ENCODE measurements at regions not wholly inside any gene's neighbourhood (a gene's known extent, or its start where the extent isn't known, plus 50 kb on each side); places are given as distances from the start of the nearest gene placed in this dataset.

DNA sequence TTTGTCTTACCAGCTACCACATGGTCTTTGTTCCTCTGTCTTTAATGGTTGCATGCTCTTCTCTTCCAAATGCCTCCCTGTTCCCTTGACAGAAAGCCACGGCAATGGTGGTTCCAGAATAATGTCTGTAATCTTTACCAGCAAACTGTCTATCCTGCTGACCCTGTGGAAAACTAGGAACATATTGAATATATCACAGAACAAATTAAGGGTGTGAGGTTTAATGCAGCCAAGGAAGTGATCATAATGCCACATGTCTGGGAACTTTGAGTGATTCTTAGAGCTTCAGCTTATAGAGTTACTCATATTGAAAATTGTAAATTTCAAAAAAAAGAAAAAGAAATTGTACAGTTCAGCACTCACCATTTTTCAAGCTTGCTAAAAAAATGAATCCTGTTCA lies 282.9 kb upstream of the RARB start (continued):
- TF ChIP-seq JUN (IDR thresholded peaks at IDR 0.05; ENCODE audit: low read depth, low read length) (no peak), HDAC2 (IDR thresholded peaks at IDR 0.05; ENCODE audit: borderline replicate concordance in 1 of 2, low read depth in 2 of 2, low read length in 2 of 2) (no peak), GTF2F1 (IDR thresholded peaks at IDR 0.05; ENCODE audit: borderline replicate concordance, low read depth, low read length) (no peak), KDM4A (IDR thresholded peaks at IDR 0.05; ENCODE audit: low read depth, low read length, severe bottlenecking) (no peak), SIX5 (IDR thresholded peaks at IDR 0.05; ENCODE audit: low read depth, low read length) (no peak)
- TF ChIP-seq, protein P1, sequence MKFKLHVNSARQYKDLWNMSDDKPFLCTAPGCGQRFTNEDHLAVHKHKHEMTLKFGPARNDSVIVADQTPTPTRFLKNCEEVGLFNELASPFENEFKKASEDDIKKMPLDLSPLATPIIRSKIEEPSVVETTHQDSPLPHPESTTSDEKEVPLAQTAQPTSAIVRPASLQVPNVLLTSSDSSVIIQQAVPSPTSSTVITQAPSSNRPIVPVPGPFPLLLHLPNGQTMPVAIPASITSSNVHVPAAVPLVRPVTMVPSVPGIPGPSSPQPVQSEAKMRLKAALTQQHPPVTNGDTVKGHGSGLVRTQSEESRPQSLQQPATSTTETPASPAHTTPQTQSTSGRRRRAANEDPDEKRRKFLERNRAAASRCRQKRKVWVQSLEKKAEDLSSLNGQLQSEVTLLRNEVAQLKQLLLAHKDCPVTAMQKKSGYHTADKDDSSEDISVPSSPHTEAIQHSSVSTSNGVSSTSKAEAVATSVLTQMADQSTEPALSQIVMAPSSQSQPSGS (IDR thresholded peaks at IDR 0.05; ENCODE audit: low read length) = no peak

Data from H1 (cell line).